Activated CD4-positive, alpha-beta T cell treated with anti-CD3 and anti-CD28 coated beads for 4 hours (primary cell): ENCODE measurements at regions not wholly inside any gene's neighbourhood (a gene's known extent, or its start where the extent isn't known, plus 50 kb on each side); places are given as distances from the start of the nearest gene placed in this dataset.
A peak's percentile ranks its signal among the peaks of the same experiment; 100 is the strongest.
"Not testable (repeated sequence)": the region's sequence is repeated elsewhere in the genome, so short reads cannot be mapped to it uniquely, and the experiment has no call there.

ENCODE experiments used
- DNase-seq, 2 donors: peaks; one replicate each; pipeline ENCODE4 v3.0.0-alpha.2; 2020

DNA sequence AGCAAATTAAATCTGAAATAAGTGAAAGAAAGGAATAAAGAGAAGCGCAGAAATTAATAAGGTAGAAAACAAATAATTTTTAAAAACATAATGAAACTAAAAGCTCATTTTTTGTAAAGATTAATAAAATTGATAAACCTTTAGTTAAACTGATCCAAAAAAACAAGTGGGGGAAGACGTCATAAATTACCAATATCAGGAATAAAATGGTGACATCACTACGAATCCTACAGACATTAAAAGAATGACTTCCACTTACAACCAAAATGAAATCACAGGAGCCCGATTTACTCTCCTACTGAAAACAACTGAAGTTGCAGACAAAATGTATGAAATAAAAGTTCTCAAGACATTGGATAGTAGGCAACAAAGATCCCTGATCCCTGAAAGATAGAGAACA, 68.1 kb upstream of the IFFO2 start:
- DNase-seq, result no peak

DNA sequence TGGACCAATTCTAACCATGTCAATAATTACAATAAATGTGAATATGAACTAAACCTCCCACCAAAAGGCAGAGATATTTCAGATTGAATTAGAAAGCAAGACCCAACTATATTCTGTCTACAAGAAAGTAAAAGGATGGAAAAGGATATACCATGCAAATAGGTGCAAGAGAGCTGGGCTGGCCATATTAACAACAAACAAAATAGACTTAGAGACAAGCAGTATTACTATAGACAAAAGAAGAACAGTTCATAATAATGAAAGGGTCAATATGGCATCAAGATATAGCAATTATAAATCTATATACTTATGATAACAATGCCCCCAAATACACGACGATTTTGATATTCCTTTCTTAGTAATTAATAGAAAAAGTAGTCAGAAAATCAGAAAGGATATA, 67.3 kb upstream of the IFFO2 start:
- no peak for DNase-seq

DNA sequence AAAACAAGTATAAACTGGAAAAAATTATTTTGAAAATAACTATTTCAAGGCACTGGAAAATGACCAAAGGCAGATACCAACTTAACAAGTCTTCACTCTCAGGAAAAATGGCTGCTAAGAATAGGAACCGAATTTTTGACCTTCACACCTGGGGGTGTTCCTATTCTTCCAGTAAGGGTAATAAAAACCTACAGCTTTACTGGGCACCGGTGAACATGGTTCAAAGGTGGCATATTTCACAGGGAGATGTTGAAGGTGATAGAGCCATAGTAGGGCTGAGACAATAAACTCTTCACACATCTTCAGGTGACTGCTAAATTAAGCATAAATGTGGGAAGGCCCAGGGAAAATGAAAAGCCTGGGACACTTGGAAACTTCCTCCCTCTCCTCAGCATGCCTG, 65.4 kb upstream of the IFFO2 start:
- no peak for DNase-seq

DNA sequence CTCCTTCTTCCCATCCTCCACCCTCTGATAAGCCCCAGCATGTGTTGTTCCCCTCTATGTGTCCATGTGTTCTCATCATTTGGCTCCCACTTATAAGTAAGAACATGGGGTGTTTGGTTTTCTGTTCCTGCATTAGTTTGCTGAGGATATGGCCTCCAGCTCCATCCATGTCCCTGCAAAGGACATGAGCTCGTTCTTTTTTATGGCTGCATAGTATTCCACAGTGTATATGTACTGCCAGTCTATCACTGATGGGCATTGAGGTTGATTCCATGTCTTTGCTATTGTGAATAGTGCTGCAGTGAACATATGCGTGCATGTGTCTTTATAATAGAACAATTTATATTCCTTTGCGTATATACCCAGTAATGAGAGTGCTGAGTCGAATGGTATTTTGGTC, 62.8 kb upstream of the IFFO2 start:
- DNase-seq, result not testable (repeated sequence)

DNA sequence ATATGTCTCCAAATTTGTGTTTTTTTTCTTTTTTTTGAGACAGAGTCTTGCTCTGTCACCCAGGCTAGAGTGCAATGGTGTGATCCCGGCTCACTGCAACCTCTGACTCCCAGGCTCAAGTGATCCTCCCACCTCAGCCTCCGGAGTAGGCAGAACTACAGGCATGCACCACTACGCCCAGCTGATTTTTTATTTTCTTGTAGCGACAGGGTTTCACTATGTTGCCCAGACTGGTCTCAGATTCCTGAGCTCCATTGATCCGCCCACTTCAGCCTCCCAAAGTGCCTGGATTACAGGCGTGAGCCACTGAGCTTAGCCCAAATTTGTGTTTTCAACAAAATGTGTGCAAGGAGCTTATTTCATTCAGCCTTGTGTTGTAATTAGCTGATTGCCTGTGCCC, 59.0 kb upstream of the IFFO2 start:
- DNase-seq, result no peak

DNA sequence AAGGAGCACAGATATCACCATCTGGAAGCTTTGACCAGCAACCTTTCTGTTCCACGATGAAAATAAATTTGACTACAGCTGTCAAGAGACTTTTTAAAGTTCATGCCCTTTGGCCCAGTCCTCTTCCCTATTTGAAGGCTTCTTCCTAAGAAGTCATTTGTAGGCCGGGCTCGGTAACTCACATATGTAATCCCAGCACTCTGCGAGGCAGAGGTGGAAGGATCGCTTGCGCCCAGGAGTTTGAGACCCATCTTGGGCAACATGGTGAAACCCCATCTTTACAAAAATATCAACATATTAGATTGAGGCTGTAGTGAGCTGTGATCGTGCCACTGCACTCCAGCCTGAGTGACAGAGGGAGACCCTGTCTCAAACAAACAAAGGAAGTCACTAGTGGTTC, 58.3 kb upstream of the IFFO2 start:
- DNase-seq, result no peak

DNA sequence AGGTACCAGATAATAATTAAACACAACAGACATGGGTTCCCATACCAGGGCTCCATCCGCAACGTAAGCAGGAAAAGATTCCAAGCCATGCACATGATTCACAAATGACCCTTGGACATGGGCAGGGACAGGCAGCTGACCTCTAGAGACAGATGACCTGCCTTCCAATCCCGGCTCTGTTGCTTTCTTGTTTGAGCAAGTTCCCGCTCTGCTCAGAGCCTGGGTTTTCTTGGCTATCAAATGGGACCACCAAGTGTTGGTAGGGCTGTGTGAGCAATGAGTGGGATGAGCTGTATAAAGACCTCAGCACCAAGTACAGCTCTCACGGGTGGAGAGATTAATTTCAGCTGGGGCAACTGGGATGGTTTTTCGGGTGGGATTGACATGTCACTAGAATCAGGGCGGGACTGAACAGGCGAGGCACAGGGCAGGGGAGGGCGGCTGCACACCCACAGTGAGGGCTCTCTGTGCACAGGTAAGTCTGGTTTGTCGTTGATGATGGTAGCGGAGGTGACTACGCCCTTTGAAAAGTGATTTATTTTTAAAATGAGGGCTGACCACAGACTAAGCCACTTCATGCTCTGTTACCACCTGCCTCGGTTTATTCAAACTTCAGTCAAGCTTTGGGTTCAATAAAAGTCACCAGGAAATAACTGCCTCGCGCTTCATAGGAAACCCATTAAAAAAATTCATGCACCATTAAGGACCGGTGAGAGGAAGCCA, 57.5 kb upstream of the IFFO2 start:
- no peak for DNase-seq

DNA sequence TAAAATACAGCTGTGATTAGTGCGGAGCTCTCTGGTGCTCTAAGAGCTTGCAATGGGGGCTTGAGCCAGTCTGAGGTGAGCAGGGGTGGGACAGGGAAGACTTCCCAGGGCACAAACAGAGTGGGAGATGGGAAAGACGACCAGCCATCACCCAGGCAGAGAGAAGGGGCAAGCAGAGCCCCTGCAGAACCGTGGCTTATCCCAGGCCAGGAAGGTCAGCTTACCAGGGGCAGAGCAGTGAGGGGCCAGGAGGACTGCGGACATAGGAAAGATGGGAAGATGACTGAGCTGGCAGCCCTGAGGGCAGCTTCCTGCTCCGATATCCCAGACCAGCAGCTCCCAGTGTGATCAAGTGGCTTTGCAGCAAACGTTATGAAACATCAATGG, 55.4 kb upstream of the IFFO2 start:
- no peak for DNase-seq

DNA sequence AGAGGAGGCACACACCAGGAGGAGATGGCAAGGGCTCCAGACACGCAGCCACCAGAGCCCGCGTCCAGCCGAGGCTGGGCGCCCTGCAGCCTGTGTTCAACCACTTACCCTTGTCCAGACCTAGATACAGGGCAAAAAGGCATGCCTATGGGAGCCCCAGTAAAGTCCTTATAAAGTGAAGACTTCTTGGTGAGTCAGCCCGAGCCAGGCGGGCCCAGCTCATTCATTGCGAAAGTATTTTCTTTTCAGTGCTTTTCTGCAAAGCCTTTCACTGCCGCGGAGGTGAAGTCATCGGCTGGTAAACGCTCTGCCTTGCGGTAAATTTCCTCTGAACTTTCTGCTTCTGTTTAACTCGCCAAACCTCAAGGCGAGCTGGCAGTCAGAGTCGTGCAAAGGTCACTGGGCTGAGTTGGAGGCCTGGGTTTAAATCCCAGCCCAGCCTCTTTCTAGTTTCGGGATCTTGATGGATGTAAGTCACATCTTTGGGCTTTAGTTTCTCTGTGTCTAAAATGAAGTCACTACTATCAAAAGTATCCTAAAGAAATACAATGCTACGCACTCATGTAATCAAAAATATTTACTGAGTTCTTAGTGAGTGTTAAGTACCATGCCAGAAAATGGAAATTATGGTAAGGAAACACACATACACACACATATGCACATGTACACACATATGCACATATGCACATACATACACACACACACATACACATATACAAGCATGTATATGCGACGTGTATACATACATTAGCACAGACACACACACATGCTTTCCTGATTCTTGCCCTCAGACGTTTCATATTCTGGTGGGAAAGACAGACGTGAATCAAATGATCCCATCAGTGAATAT, 54.7 kb upstream of the IFFO2 start:
- peak; percentile 67 to 68 for DNase-seq

DNA sequence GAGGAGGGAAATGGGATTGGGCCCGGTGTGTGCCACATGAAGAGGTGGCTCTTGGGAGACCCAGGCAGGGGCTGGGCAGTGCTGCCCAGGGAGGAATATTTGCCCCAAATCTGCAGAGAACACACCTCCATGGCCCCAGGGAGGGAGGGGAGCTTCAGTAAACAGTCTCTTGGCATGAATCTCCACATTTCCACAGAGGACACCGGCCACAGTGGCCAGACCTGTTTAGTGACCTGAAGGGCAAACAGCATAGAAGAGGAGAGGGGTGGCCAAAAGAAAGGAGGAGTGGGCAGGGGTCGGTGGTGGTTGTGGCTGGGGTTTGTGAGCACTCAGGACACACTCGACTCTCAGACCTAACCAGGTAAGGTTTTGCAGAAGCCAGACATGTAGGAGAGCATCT, 54.0 kb upstream of the IFFO2 start:
- no peak for DNase-seq

DNA sequence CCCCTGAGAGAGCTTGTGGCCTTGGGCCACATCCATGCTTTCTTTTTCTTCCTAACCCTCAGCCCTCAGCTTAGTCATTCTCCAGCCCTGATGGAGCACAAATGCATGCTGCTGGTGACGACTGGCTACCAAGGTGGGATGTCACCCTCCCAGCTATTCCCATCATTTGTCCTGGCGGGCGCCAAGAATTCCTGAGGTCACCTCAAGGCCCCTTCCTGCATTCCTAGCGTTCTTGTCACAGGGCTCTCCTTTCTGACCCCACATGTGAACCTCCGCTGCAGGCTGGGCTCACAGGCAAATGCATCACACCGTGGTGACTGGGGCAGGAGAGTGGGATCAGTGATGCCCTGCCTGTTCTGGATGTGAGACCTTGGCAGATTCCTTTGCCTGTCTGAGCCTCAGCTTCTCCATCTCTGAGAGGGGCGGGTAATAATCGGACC, 53.4 kb upstream of the IFFO2 start:
- no peak for DNase-seq

DNA sequence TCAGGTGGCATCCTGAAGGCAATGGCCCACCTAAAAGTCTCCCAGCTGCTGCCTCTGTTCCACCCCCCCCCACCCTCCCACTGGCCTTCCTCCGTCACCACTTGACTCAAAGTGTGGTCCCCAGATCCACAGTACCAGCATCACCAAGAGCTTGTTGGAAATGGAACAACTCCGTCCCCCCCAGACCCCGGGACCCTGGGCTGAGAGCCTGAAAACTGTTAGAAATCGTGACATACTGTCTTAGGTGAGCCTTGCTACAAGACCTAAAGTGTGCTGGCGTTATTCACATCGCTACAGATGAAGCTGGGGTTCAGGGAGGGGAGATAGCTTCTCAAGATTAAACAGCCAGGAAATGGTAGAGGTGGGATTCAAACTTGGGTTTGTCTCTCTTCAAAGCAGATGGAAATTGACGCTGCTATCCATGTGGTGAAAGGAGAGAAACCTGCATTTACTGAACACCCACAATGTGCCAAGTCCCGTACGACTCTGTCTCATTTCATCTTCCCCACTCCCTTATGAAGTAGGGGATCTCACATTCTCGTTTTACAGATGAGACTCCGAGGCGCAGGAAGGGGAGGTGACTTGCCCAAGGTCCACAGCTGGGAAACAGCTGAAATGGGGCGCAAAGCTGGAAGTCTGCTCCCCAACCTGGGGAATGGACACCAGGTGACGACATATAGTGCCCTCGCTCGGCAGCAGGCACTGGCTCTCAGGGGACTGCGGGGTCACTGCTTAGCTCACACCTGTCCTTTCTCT, 52.8 kb upstream of the IFFO2 start:
- no peak for DNase-seq

DNA sequence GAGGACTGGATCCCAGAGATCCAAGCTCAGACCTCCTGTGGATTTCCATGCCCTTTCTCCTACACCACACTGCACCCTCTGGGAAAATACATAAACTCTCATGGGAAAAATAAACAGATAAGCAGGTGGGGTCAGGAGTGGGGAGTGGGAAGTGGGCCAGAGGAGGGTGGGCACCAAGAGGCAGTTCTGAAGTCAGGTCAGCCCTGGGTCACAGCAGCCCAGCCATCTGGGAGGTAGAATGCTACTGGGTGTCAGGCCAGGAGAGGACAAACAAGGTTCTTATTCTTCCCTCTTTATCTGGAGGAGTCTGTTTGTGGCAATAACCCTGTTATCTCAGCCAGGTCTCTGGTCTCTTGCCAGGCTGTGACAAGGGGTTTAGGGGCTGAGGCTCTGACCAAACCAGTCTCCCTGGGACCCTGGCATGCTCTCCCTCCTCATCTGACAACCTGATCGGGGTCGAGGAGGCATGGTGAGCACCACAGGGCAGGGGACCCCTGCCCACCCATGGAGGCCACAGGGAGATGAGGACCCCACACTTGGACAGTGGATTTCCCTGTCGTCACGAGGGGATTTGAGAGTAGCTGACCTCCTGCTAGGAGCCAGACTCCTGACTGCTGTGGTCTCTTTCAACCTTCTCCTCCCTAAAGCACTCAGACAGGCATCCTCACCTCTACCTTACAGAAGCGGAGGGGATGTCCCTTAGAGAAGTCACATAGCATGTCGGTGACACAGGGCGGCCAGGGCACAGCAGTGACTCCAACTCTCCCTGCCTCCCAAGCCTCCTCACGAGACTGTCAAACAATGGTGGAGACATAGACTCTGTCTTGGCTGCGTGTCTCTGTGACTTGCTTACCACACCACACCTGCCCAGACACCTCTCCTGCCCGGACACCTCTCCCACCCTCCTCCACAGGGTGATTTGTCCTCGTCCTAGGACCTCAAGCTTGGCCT, 51.3 kb upstream of the IFFO2 start:
- no peak for DNase-seq

DNA sequence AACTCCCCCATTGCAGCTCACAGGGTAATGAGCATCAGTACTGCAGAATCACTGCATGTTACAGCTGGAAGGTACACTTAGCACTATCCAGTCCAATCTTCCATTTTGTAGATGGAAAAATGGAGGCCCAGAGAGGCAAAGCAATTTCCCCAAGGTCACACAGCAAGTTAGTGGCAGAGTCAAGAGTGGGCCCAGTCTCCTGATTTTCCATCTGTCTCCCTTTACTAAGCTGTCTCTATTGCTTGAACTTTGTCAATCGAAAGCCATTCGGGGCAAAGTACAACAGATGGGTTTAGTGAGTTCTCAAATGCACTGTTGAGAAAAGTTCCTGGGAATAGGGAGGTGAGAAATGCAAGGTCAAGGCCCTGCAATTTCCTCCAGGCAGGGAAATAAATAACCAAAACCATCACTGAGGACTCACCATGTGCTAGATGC, 50.4 kb upstream of the IFFO2 start:
- no peak for DNase-seq
